ENCODE measurements at regions not wholly inside any gene's neighbourhood (a gene's known extent, or its start where the extent isn't known, plus 50 kb on each side); places are given as distances from the start of the nearest gene placed in this dataset.
"Not testable (repeated sequence)": the region's sequence is repeated elsewhere in the genome, so short reads cannot be mapped to it uniquely, and the experiment has no call there.

- no peaks in the 10 kb centered on the region for H3K36me3 ChIP-seq (ENCODE audit: control insufficient read depth, insufficient read depth, low read length, severe bottlenecking)
- H3K4me1 ChIP-seq (ENCODE audit: control insufficient read depth, insufficient read depth, low read length), result no peaks in the 10 kb centered on the region
- no peak for DNase-seq (ENCODE audit: low read depth)
- no peak overlapping the region for H3K4me3 ChIP-seq (ENCODE audit: low read length)
- H3K9me3 ChIP-seq (ENCODE audit: control insufficient read depth, low read length), result peaks cover 16% of the 10 kb centered on the region
- H3K9ac ChIP-seq (ENCODE audit: low read length), result no peak overlapping the region
- no peaks in the 10 kb centered on the region for H3K27me3 ChIP-seq (replicated peaks; ENCODE audit: control insufficient read depth, insufficient read depth, low read length)
These were observed 682.9 kb upstream of the LRRTM1 start for GRCh38 chr2:80987466-80987865.

- H3K9me3 ChIP-seq (ENCODE audit: control insufficient read depth, low read length), result peaks cover 23% of the 10 kb centered on the region
- no peaks in the 10 kb centered on the region for H3K4me1 ChIP-seq (ENCODE audit: control insufficient read depth, insufficient read depth, low read length)
- H3K36me3 ChIP-seq (ENCODE audit: control insufficient read depth, insufficient read depth, low read length, severe bottlenecking), result no peaks in the 10 kb centered on the region
- H3K9ac ChIP-seq (ENCODE audit: low read length), result no peak overlapping the region
- no peaks in the 10 kb centered on the region for H3K27me3 ChIP-seq (replicated peaks; ENCODE audit: control insufficient read depth, insufficient read depth, low read length)
- no peak overlapping the region for H3K4me3 ChIP-seq (ENCODE audit: low read length)
- DNase-seq (ENCODE audit: low read depth), result no peak
These were observed 665.3 kb upstream of the LRRTM1 start for GRCh38 chr2:80969900-80970299.

DNA sequence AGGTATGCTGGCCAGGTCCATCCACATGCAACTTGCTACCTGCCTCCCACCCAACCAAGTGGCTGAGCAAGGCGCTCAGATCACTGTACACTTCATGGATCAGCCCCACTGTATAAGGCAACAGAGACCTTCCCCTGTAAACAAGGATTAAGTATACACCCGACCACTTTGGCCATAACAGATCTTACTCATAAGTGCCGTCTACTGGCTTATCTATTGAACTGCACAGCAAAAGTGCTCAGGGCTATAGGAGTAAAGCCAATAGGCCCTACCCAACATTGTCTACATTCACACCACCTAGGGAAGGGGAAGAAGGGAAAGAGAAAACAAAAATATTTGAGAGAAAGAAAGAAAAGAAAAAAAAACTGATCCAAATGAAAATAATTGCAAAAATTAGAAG is 663.9 kb upstream of the LRRTM1 start:
- Histone ChIP-seq H3K36me3 (ENCODE audit: control insufficient read depth, insufficient read depth, low read length, severe bottlenecking) (no peaks in the 10 kb centered on the region), H3K9me3 (ENCODE audit: control insufficient read depth, low read length) (peaks cover 23% of the 10 kb centered on the region), H3K27me3 (replicated peaks; ENCODE audit: control insufficient read depth, insufficient read depth, low read length) (no peaks in the 10 kb centered on the region), H3K9ac (ENCODE audit: low read length) (no peak overlapping the region), H3K4me1 (ENCODE audit: control insufficient read depth, insufficient read depth, low read length) (no peaks in the 10 kb centered on the region), H3K4me3 (ENCODE audit: low read length) (no peak overlapping the region)
- no peak for DNase-seq (ENCODE audit: low read depth)

- Histone ChIP-seq H3K9ac (ENCODE audit: low read length) (no peak overlapping the region), H3K4me1 (ENCODE audit: control insufficient read depth, insufficient read depth, low read length) (no peaks in the 10 kb centered on the region), H3K27me3 (replicated peaks; ENCODE audit: control insufficient read depth, insufficient read depth, low read length) (no peaks in the 10 kb centered on the region), H3K4me3 (ENCODE audit: low read length) (no peak overlapping the region), H3K9me3 (ENCODE audit: control insufficient read depth, low read length) (peaks cover 3% of the 10 kb centered on the region), H3K36me3 (ENCODE audit: control insufficient read depth, insufficient read depth, low read length, severe bottlenecking) (no peaks in the 10 kb centered on the region)
- DNase-seq (ENCODE audit: low read depth), result no peak
These were observed 643.1 kb upstream of the LRRTM1 start for GRCh38 chr2:80947601-80948130.

- H3K9ac ChIP-seq (ENCODE audit: low read length), result no peak overlapping the region
- DNase-seq (ENCODE audit: low read depth), result no peak
These were observed 638.9 kb upstream of the LRRTM1 start for GRCh38 chr2:80943487-80943886.

GRCh38 chr2:80942766-80943165 is 638.2 kb upstream of the LRRTM1 start:
- no peaks in the 10 kb centered on the region for H3K4me1 ChIP-seq (ENCODE audit: control insufficient read depth, insufficient read depth, low read length)
- H3K4me3 ChIP-seq (ENCODE audit: low read length), result no peak overlapping the region
- peaks cover 11% of the 10 kb centered on the region for H3K9me3 ChIP-seq (ENCODE audit: control insufficient read depth, low read length)
- DNase-seq (ENCODE audit: low read depth), result no peak
- H3K9ac ChIP-seq (ENCODE audit: low read length), result no peak overlapping the region
- no peaks in the 10 kb centered on the region for H3K36me3 ChIP-seq (ENCODE audit: control insufficient read depth, insufficient read depth, low read length, severe bottlenecking)
- no peaks in the 10 kb centered on the region for H3K27me3 ChIP-seq (replicated peaks; ENCODE audit: control insufficient read depth, insufficient read depth, low read length)

More at GRCh38 chr2:80943487-80943886, 638.9 kb upstream of the LRRTM1 start:
- H3K4me1 ChIP-seq (ENCODE audit: control insufficient read depth, insufficient read depth, low read length), result no peaks in the 10 kb centered on the region
- H3K9me3 ChIP-seq (ENCODE audit: control insufficient read depth, low read length), result peaks cover 8% of the 10 kb centered on the region
- H3K27me3 ChIP-seq (replicated peaks; ENCODE audit: control insufficient read depth, insufficient read depth, low read length), result no peaks in the 10 kb centered on the region
- H3K36me3 ChIP-seq (ENCODE audit: control insufficient read depth, insufficient read depth, low read length, severe bottlenecking), result no peaks in the 10 kb centered on the region
- H3K4me3 ChIP-seq (ENCODE audit: low read length), result no peak overlapping the region

- H3K36me3 ChIP-seq (ENCODE audit: control insufficient read depth, insufficient read depth, low read length, severe bottlenecking), result no peaks in the 10 kb centered on the region
- H3K4me3 ChIP-seq (ENCODE audit: low read length), result no peak overlapping the region
- H3K4me1 ChIP-seq (ENCODE audit: control insufficient read depth, insufficient read depth, low read length), result no peaks in the 10 kb centered on the region
- peaks cover 11% of the 10 kb centered on the region for H3K9me3 ChIP-seq (ENCODE audit: control insufficient read depth, low read length)
- no peak for DNase-seq (ENCODE audit: low read depth)
- no peak overlapping the region for H3K9ac ChIP-seq (ENCODE audit: low read length)
- no peaks in the 10 kb centered on the region for H3K27me3 ChIP-seq (replicated peaks; ENCODE audit: control insufficient read depth, insufficient read depth, low read length)
These were observed 633.9 kb upstream of the LRRTM1 start for GRCh38 chr2:80938463-80938862.

DNA sequence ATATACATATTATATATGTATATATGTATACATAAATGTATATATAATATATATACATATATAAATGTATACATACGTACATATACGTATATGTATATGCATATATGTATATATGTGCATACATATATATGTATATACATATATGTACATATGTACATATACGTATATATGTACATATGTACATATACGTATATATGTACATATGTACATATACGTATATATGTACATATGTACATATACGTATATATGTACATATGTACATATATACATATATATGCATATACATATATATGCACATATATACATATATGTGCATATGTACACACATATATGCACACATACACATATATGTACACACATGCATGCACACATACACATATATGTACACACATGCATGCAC is 627.3 kb upstream of the LRRTM1 start:
- not testable (repeated sequence) for H3K4me3 ChIP-seq (ENCODE audit: low read length); H3K9ac ChIP-seq (ENCODE audit: low read length); DNase-seq (ENCODE audit: low read depth); H3K36me3 ChIP-seq (ENCODE audit: control insufficient read depth, insufficient read depth, low read length, severe bottlenecking); H3K4me1 ChIP-seq (ENCODE audit: control insufficient read depth, insufficient read depth, low read length); H3K27me3 ChIP-seq (replicated peaks; ENCODE audit: control insufficient read depth, insufficient read depth, low read length)
- peaks cover 16% of the 10 kb centered on the region for H3K9me3 ChIP-seq (ENCODE audit: control insufficient read depth, low read length)

GRCh38 chr2:80930777-80931176 is 626.2 kb upstream of the LRRTM1 start:
- Histone ChIP-seq H3K4me1 (ENCODE audit: control insufficient read depth, insufficient read depth, low read length) (no peaks in the 10 kb centered on the region), H3K27me3 (replicated peaks; ENCODE audit: control insufficient read depth, insufficient read depth, low read length) (no peaks in the 10 kb centered on the region), H3K4me3 (ENCODE audit: low read length) (peak overlapping the region; percentile 8), H3K9ac (ENCODE audit: low read length) (no peak overlapping the region), H3K9me3 (ENCODE audit: control insufficient read depth, low read length) (peaks cover 16% of the 10 kb centered on the region), H3K36me3 (ENCODE audit: control insufficient read depth, insufficient read depth, low read length, severe bottlenecking) (no peaks in the 10 kb centered on the region)
- DNase-seq (ENCODE audit: low read depth), result no peak

GRCh38 chr2:80926168-80926567 is 621.6 kb upstream of the LRRTM1 start:
- H3K36me3 ChIP-seq (ENCODE audit: control insufficient read depth, insufficient read depth, low read length, severe bottlenecking), result no peaks in the 10 kb centered on the region
- no peaks in the 10 kb centered on the region for H3K27me3 ChIP-seq (replicated peaks; ENCODE audit: control insufficient read depth, insufficient read depth, low read length)
- no peaks in the 10 kb centered on the region for H3K4me1 ChIP-seq (ENCODE audit: control insufficient read depth, insufficient read depth, low read length)
- H3K9ac ChIP-seq (ENCODE audit: low read length), result no peak overlapping the region
- H3K4me3 ChIP-seq (ENCODE audit: low read length), result no peak overlapping the region
- no peak for DNase-seq (ENCODE audit: low read depth)
- H3K9me3 ChIP-seq (ENCODE audit: control insufficient read depth, low read length), result peaks cover 22% of the 10 kb centered on the region

- Histone ChIP-seq H3K4me3 (ENCODE audit: low read length) (no peak overlapping the region), H3K27me3 (replicated peaks; ENCODE audit: control insufficient read depth, insufficient read depth, low read length) (no peaks in the 10 kb centered on the region), H3K9ac (ENCODE audit: low read length) (no peak overlapping the region), H3K36me3 (ENCODE audit: control insufficient read depth, insufficient read depth, low read length, severe bottlenecking) (no peaks in the 10 kb centered on the region), H3K9me3 (ENCODE audit: control insufficient read depth, low read length) (no peaks in the 10 kb centered on the region), H3K4me1 (ENCODE audit: control insufficient read depth, insufficient read depth, low read length) (no peaks in the 10 kb centered on the region)
- no peak for DNase-seq (ENCODE audit: low read depth)
These were observed 592.0 kb upstream of the LRRTM1 start for GRCh38 chr2:80896576-80896975.

- H3K4me3 ChIP-seq (ENCODE audit: low read length), result no peak overlapping the region
- H3K36me3 ChIP-seq (ENCODE audit: control insufficient read depth, insufficient read depth, low read length, severe bottlenecking), result no peaks in the 10 kb centered on the region
- DNase-seq (ENCODE audit: low read depth), result no peak
These were observed 589.9 kb upstream of the LRRTM1 start for GRCh38 chr2:80894486-80894885.

More at GRCh38 chr2:80894486-80894885, 589.9 kb upstream of the LRRTM1 start:
- H3K27me3 ChIP-seq (replicated peaks; ENCODE audit: control insufficient read depth, insufficient read depth, low read length), result no peaks in the 10 kb centered on the region
- no peak overlapping the region for H3K9ac ChIP-seq (ENCODE audit: low read length)
- H3K9me3 ChIP-seq (ENCODE audit: control insufficient read depth, low read length), result no peaks in the 10 kb centered on the region
- no peaks in the 10 kb centered on the region for H3K4me1 ChIP-seq (ENCODE audit: control insufficient read depth, insufficient read depth, low read length)
